Testis (tissue), 2 donors: ENCODE measurements at regions not wholly inside any gene's neighbourhood (a gene's known extent, or its start where the extent isn't known, plus 50 kb on each side); places are given as distances from the start of the nearest gene placed in this dataset.

ENCODE experiments used
- CTCF ChIP-seq, 3 experiments: fragments of 450-650 bp in 2 of 3; fragments of 200-600 bp in 1 of 3; sonication (generic) in 1 of 3; IDR thresholded peaks; one replicate each; pipeline ENCODE4 v1.5.1; 2016 to 2019; ENCODE audit warnings: antibody characterized with exemption in 3 of 3, mild to moderate bottlenecking in 2 of 3, moderate library complexity in 1 of 3
- POLR2A ChIP-seq: fragments of 450-650 bp; IDR thresholded peaks from one replicate; pipeline ENCODE4 v1.6.1; 2017; ENCODE audit warnings: antibody characterized with exemption, mild to moderate bottlenecking, moderate library complexity

- TF ChIP-seq CTCF (IDR thresholded peaks at IDR 0.05) (no peak), POLR2A (no peak)
These were observed 288.9 kb upstream of the C2CD4B start for GRCh38 chr15:62453981-62454380.
